Brain microvascular endothelial cell (primary cell): ENCODE measurements at regions not wholly inside any gene's neighbourhood (a gene's known extent, or its start where the extent isn't known, plus 50 kb on each side); places are given as distances from the start of the nearest gene placed in this dataset.

Experiments used
- DNase-seq: peaks from one replicate; pipeline ENCODE4 v3.0.0-alpha.2; 2020
- H3K27ac ChIP-seq: fragments of 250-450 bp; sonication (Bioruptor Pico); 2 replicates; pipeline ENCODE4 v1.5.1; 2020; ENCODE audit warnings: mild to moderate bottlenecking, moderate library complexity
- H3K27me3 ChIP-seq: fragments of 250-450 bp; sonication (Bioruptor Pico); replicated peaks from 2 replicates; pipeline ENCODE4 v1.5.1; 2020; ENCODE audit warnings: mild to moderate bottlenecking
- H3K36me3 ChIP-seq: fragments of 250-450 bp; sonication (Bioruptor Pico); replicated peaks from 2 replicates; pipeline ENCODE4 v1.5.1; 2020; ENCODE audit warnings: mild to moderate bottlenecking
- H3K4me3 ChIP-seq: 2 replicates; pipeline ENCODE4 v1.5.1; 2011; ENCODE audit warnings: low read depth, mild to moderate bottlenecking, control low read depth, low read length, moderate library complexity
- CTCF ChIP-seq: IDR thresholded peaks from 2 replicates; pipeline ENCODE4 v1.5.1; 2011; ENCODE audit warnings: low read depth, mild to moderate bottlenecking, moderate library complexity, low read length, control low read depth, inconsistent platforms; ENCODE audit errors: missing control alignments
- in situ Hi-C: cut with HindIII; loops from 2 replicates; pipeline ENCODE4 v1.10.0; 2017; ENCODE audit warnings: low sequenced_read_pairs, low pct_ligation_motif_present

- Histone ChIP-seq H3K27me3 (no peaks in the 10 kb centered on the region), H3K27ac (no peak overlapping the region), H3K4me3 (no peak overlapping the region), H3K36me3 (no peaks in the 10 kb centered on the region)
- no peak for TF ChIP-seq CTCF
- no peak for DNase-seq
- in situ Hi-C loops: no loop called here
Measured at GRCh38 chr2:3098231-3098630, 279.4 kb downstream of the EIPR1 start.

GRCh38 chr2:3097804-3098203, 279.8 kb downstream of the EIPR1 start:
- in situ Hi-C loops: no loop called here
- no peak for DNase-seq
- H3K27me3 ChIP-seq: no peaks in the 10 kb centered on the region
- TF ChIP-seq CTCF: no peak
- no peak overlapping the region for H3K4me3 ChIP-seq
- no peak overlapping the region for H3K27ac ChIP-seq
- H3K36me3 ChIP-seq: no peaks in the 10 kb centered on the region

GRCh38 chr2:3094999-3095958, 282.3 kb downstream of the EIPR1 start:
- Histone ChIP-seq H3K4me3 (no peak overlapping the region), H3K36me3 (no peaks in the 10 kb centered on the region), H3K27ac (no peak overlapping the region), H3K27me3 (no peaks in the 10 kb centered on the region)
- no peak for DNase-seq
- in situ Hi-C loops: no loop called here
- no peak for TF ChIP-seq CTCF

- DNase-seq: no peak
- Histone ChIP-seq H3K4me3 (no peak overlapping the region), H3K27me3 (no peaks in the 10 kb centered on the region), H3K36me3 (no peaks in the 10 kb centered on the region), H3K27ac (no peak overlapping the region)
- no peak for TF ChIP-seq CTCF
- in situ Hi-C loops: no loop called here
Measured at GRCh38 chr2:3094318-3094717, 283.3 kb downstream of the EIPR1 start.

- no peak for DNase-seq
- in situ Hi-C loops: no loop called here
- TF ChIP-seq CTCF: no peak
Measured at GRCh38 chr2:3091696-3092095, 285.9 kb downstream of the EIPR1 start.

More at GRCh38 chr2:3091696-3092095, 285.9 kb downstream of the EIPR1 start:
- Histone ChIP-seq H3K4me3 (no peak overlapping the region), H3K27ac (no peak overlapping the region), H3K27me3 (no peaks in the 10 kb centered on the region), H3K36me3 (no peaks in the 10 kb centered on the region)
